Smooth muscle cell (in vitro differentiated cells): ENCODE measurements at regions not wholly inside any gene's neighbourhood (a gene's known extent, or its start where the extent isn't known, plus 50 kb on each side); places are given as distances from the start of the nearest gene placed in this dataset.

Experiments
- DNase-seq: peaks from one replicate; lab custom pipeline; 2025; ENCODE audit not compliant: unreplicated experiment; lab: John Stamatoyannopoulos, UW
- H2AFZ ChIP-seq: fragments of 200-600 bp; sonication (generic); 2 replicates; pipeline ENCODE4 v1.6.0; 2016; ENCODE audit warnings: antibody characterized with exemption, low read depth, mild to moderate bottlenecking
- H3F3A ChIP-seq: fragments of 200-600 bp; sonication (generic); 2 replicates; pipeline ENCODE4 v1.6.0; 2017; ENCODE audit warnings: antibody characterized with exemption, low read depth
- H3K27ac ChIP-seq: fragments of 200-600 bp; sonication (generic); 2 replicates; pipeline ENCODE4 v1.5.1; 2016; ENCODE audit warnings: low read depth, mild to moderate bottlenecking
- H3K27me3 ChIP-seq: fragments of 200-600 bp; sonication (generic); 2 replicates; pipeline ENCODE4 v1.6.1; 2016; ENCODE audit warnings: low read depth, mild to moderate bottlenecking
- H3K36me3 ChIP-seq: fragments of 200-600 bp; sonication (generic); 2 replicates; pipeline ENCODE4 v1.5.1; 2016; ENCODE audit warnings: low read depth
- H3K4me1 ChIP-seq: fragments of 200-600 bp; sonication (generic); 2 replicates; pipeline ENCODE4 v1.5.1; 2016; ENCODE audit warnings: low read depth
- H3K4me2 ChIP-seq: fragments of 200-600 bp; sonication (generic); 2 replicates; pipeline ENCODE4 v1.6.0; 2016; ENCODE audit warnings: mild to moderate bottlenecking
- H3K4me3 ChIP-seq: fragments of 200-600 bp; sonication (generic); 2 replicates; pipeline ENCODE4 v1.5.1; 2016; ENCODE audit warnings: mild to moderate bottlenecking
- H3K79me2 ChIP-seq: fragments of 200-600 bp; sonication (generic); 2 replicates; pipeline ENCODE4 v1.6.0; 2016; ENCODE audit warnings: low read depth, mild to moderate bottlenecking
- H3K9ac ChIP-seq: fragments of 200-600 bp; sonication (generic); 2 replicates; pipeline ENCODE4 v1.6.0; 2016; ENCODE audit warnings: low read depth
- H3K9me3 ChIP-seq: fragments of 200-600 bp; sonication (generic); replicated peaks from 2 replicates; pipeline ENCODE4 v1.5.1; 2016; ENCODE audit warnings: low read depth
- H4K20me1 ChIP-seq: fragments of 200-600 bp; sonication (generic); 2 replicates; pipeline ENCODE4 v1.6.0; 2016; ENCODE audit warnings: low read depth
- CTCF ChIP-seq: fragments of 200-600 bp; sonication (generic); IDR thresholded peaks from 2 replicates; pipeline ENCODE4 v1.5.1; 2017; ENCODE audit warnings: borderline replicate concordance, mild to moderate bottlenecking, antibody characterized with exemption; ENCODE audit not compliant: insufficient read depth, poor library complexity, severe bottlenecking
- WGBS: methylation state at CpG from one replicate; pipeline ENCODE4 v1.1.7; 2016; ENCODE audit warnings: low lambda C conversion rate; 5-methylcytosine and 5-hydroxymethylcytosine counted together

DNA sequence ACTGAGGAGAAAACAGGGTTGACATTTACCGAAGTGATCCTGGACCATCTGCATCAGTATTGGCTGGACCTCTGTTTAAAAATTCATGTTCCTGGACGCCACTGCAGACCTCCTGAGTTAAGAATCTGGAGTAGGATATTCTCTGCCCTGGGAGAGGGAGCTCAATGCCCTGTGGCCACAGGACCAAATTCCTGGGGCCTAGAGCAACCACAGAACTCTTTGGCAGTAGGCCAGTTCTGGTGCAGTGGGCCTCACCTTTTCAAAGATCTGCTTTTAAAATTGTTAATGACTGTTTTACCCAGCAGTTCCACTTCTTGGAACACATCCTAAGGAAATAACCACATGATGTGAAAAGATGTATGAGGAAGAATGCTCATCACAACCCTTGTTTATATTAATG is 133.3 kb upstream of the ADPGK start:
- TF ChIP-seq CTCF, result no peak

DNA sequence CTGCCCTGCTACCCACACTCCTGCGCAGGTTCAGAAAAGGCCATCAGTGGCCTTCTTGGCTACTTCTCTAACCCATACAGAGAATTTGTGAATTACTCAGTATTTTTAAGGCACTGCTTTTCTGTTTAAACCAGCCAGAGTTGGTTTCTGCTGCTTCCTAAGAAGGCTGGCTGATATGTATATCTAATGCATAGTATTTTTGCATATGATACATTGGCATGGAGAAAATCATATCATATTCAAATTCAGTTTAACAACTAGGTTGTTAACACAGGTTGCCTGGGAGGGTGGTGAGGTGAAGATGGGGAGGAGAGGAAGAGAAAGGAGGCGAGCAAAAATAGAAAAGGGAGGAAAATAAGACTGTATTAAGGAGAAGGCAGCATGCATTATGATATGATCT is 132.8 kb upstream of the ADPGK start:
- no peak overlapping the region for H3K27ac ChIP-seq
- H4K20me1 ChIP-seq, result no peaks in the 10 kb centered on the region
- no peak overlapping the region for H3K4me2 ChIP-seq
- whole genome bisulfite sequencing, result 95% methylated on average over 2 of the region's 2 CpGs
- TF ChIP-seq CTCF, result no peak
- H3K27me3 ChIP-seq, result peaks cover 6% of the 10 kb centered on the region
- H3K9me3 ChIP-seq, result no peaks in the 10 kb centered on the region
- H3K4me3 ChIP-seq, result no peak overlapping the region
- H3K9ac ChIP-seq, result no peak overlapping the region
- no peaks in the 10 kb centered on the region for H3K79me2 ChIP-seq
- peaks cover 6% of the 10 kb centered on the region for H3K4me1 ChIP-seq
- DNase-seq, result no peak
- no peaks in the 10 kb centered on the region for H3F3A ChIP-seq
- no peaks in the 10 kb centered on the region for H3K36me3 ChIP-seq
- H2AFZ ChIP-seq, result no peak overlapping the region

More for the DNA sequence above, 133.3 kb upstream of the ADPGK start:
- H3K79me2 ChIP-seq, result no peaks in the 10 kb centered on the region
- no peak overlapping the region for H3K4me2 ChIP-seq
- no peaks in the 10 kb centered on the region for H3K36me3 ChIP-seq
- no peak overlapping the region for H2AFZ ChIP-seq
- no peaks in the 10 kb centered on the region for H3K9me3 ChIP-seq
- H3K4me3 ChIP-seq, result no peak overlapping the region
- no peak overlapping the region for H3K9ac ChIP-seq
- H3K4me1 ChIP-seq, result peaks cover 6% of the 10 kb centered on the region
- H4K20me1 ChIP-seq, result no peaks in the 10 kb centered on the region
- H3F3A ChIP-seq, result no peaks in the 10 kb centered on the region
- 88% methylated on average over 2 of the region's 2 CpGs for WGBS
- no peak for DNase-seq
- no peak overlapping the region for H3K27ac ChIP-seq
- H3K27me3 ChIP-seq, result peaks cover 6% of the 10 kb centered on the region

- Histone ChIP-seq H3K27ac (no peak overlapping the region), H3K36me3 (no peaks in the 10 kb centered on the region), H3K4me3 (no peak overlapping the region), H4K20me1 (no peaks in the 10 kb centered on the region), H3K9me3 (no peaks in the 10 kb centered on the region), H3K79me2 (no peaks in the 10 kb centered on the region), H3K4me1 (peaks cover 5% of the 10 kb centered on the region), H2AFZ (no peak overlapping the region), H3K4me2 (no peak overlapping the region), H3K9ac (no peak overlapping the region), H3F3A (no peaks in the 10 kb centered on the region), H3K27me3 (peaks cover 6% of the 10 kb centered on the region)
- no peak for DNase-seq
- no peak for TF ChIP-seq CTCF
- 83% methylated on average over 7 of the region's 7 CpGs for WGBS
Measured at GRCh38 chr15:72915843-72916242, 132.3 kb upstream of the ADPGK start.

- Histone ChIP-seq H3K9me3 (no peaks in the 10 kb centered on the region), H3K27ac (no peak overlapping the region), H3K27me3 (peaks cover 6% of the 10 kb centered on the region), H3K4me1 (no peaks in the 10 kb centered on the region), H3K4me2 (no peak overlapping the region), H3K4me3 (no peak overlapping the region), H3F3A (no peaks in the 10 kb centered on the region), H2AFZ (no peak overlapping the region), H3K9ac (no peak overlapping the region), H4K20me1 (no peaks in the 10 kb centered on the region), H3K79me2 (no peaks in the 10 kb centered on the region), H3K36me3 (no peaks in the 10 kb centered on the region)
- WGBS, result 81% methylated on average over 2 of the region's 2 CpGs
- no peak for TF ChIP-seq CTCF
- DNase-seq, result no peak
Measured at GRCh38 chr15:72912996-72913395, 129.4 kb upstream of the ADPGK start.
